GM12878 (cell line): ENCODE measurements at regions not wholly inside any gene's neighbourhood (a gene's known extent, or its start where the extent isn't known, plus 50 kb on each side); places are given as distances from the start of the nearest gene placed in this dataset.

Source experiments
- ATAC-seq: fragments of 200-7000 bp; cut with Tn5 transposase; 3 replicates; pipeline ENCODE4 v1.9.1; 2020; ENCODE audit warnings: mild to moderate bottlenecking, moderate library complexity
- BruUV-seq: library from RNA; stranded (reverse); fragments of 400-500 nt; replicated peaks from 2 replicates; lab custom pipeline; 2021; lab: Mats Ljungman, UMichigan
- CTCF ChIA-PET: fragments of 300-600 bp; sonication (Branson Sonifier 250); formaldehyde crosslinking; extraction: SDS; loops from one replicate; lab custom pipeline; 2021; ENCODE audit warnings: inconsistent platforms; lab: Yijun Ruan, JAX
- POLR2A ChIA-PET: fragments of 350-600 bp; formaldehyde crosslinking; extraction: SDS; loops from one replicate; lab custom pipeline; 2021; ENCODE audit warnings: inconsistent platforms; lab: Charles Lee
- RAD21 ChIA-PET: fragments of 300-600 bp; sonication (Branson Sonifier 250); formaldehyde crosslinking; loops from one replicate; lab custom pipeline; 2023; ENCODE audit warnings: antibody characterized with exemption; ENCODE audit not compliant: unreplicated experiment; lab: Charles Lee
- SMC1A ChIA-PET: fragments of 300-600 bp; sonication (Branson Sonifier 250); formaldehyde crosslinking; loops from one replicate; lab custom pipeline; 2023; ENCODE audit not compliant: unreplicated experiment, uncharacterized antibody; lab: Charles Lee
- DNase-seq: peaks from one replicate; pipeline ENCODE4 v3.0.0-alpha.2; 2011; ENCODE audit warnings: low read depth, low spot score
- FAIRE-seq: peaks from 3 replicates; lab custom pipeline; 2011; peaks lifted over from hg19 to GRCh38; lab: Jason Lieb, UNC
- H2AFZ ChIP-seq: 2 replicates; pipeline ENCODE4 v1.6.0; 2011; ENCODE audit warnings: low read depth, low read length, control low read depth; ENCODE audit not compliant: control insufficient read depth
- H3K27ac ChIP-seq: 2 replicates; pipeline ENCODE4 v1.5.1; 2011; ENCODE audit warnings: control low read depth; ENCODE audit not compliant: control insufficient read depth, insufficient read depth
- H3K27me3 ChIP-seq, 2 experiments: replicated peaks in 1 of 2; 2 replicates each; pipeline versions ENCODE4 v1.6.0 to v1.6.1; 2011; ENCODE audit warnings: low read length in 1 of 2; ENCODE audit not compliant: control insufficient read depth in 2 of 2, insufficient read depth in 2 of 2
- H3K36me3 ChIP-seq, 2 experiments: 2 replicates each; pipeline ENCODE4 v1.5.1; 2011; ENCODE audit warnings: low read length in 1 of 2; ENCODE audit not compliant: control insufficient read depth in 2 of 2, insufficient read depth in 2 of 2
- H3K4me1 ChIP-seq: 2 replicates; pipeline ENCODE4 v1.6.1; 2011; ENCODE audit warnings: mild to moderate bottlenecking, low read length, moderate library complexity, mixed read lengths; ENCODE audit not compliant: control insufficient read depth, insufficient read depth
- H3K4me2 ChIP-seq: 2 replicates; pipeline ENCODE4 v1.6.0; 2011; ENCODE audit warnings: control low read depth; ENCODE audit not compliant: control insufficient read depth, insufficient read depth
- H3K4me3 ChIP-seq: fragments of 200-600 bp; sonication (generic); 2 replicates; pipeline ENCODE4 v1.5.1; 2016
- H3K79me2 ChIP-seq: 2 replicates; pipeline ENCODE4 v1.6.0; 2011; ENCODE audit warnings: low read length; ENCODE audit not compliant: control insufficient read depth, insufficient read depth
- H3K9ac ChIP-seq: 2 replicates; pipeline ENCODE4 v1.8.0; 2011; ENCODE audit warnings: low read length, control low read depth, mixed read lengths; ENCODE audit not compliant: control insufficient read depth, insufficient read depth
- H3K9me3 ChIP-seq: replicated peaks from 3 replicates; pipeline ENCODE4 v1.5.1; 2011; ENCODE audit warnings: mild to moderate bottlenecking, low read length; ENCODE audit not compliant: control insufficient read depth, insufficient read depth
- H4K20me1 ChIP-seq: 2 replicates; pipeline ENCODE4 v1.6.0; 2011; ENCODE audit not compliant: control insufficient read depth, insufficient read depth
- ATF7 ChIP-seq: fragments of 450-650 bp; IDR thresholded peaks from 2 replicates; pipeline ENCODE4 v1.6.1; 2016; ENCODE audit warnings: low read depth, mild to moderate bottlenecking
- BCL3 ChIP-seq: IDR thresholded peaks from 2 replicates; pipeline ENCODE4 v1.6.1; 2011; ENCODE audit warnings: borderline replicate concordance, low read depth, mild to moderate bottlenecking, moderate library complexity, low read length; ENCODE audit not compliant: insufficient read depth, poor library complexity, severe bottlenecking
- BRCA1 ChIP-seq: IDR thresholded peaks from 2 replicates; pipeline ENCODE4 v1.6.1; 2011; ENCODE audit warnings: low read depth, low read length, improper control_type of control experiment
- CREB1 ChIP-seq: IDR thresholded peaks from 2 replicates; pipeline ENCODE4 v1.6.1; 2012; ENCODE audit warnings: low read depth, mild to moderate bottlenecking, inconsistent platforms
- HCFC1 ChIP-seq: fragments of 150-350 bp; IDR thresholded peaks from 2 replicates; pipeline ENCODE4 v1.6.1; 2014; ENCODE audit warnings: low read length
- KAT2A ChIP-seq: conservative IDR thresholded peaks from 2 replicates; pipeline ENCODE4 v1.6.1; 2011; ENCODE audit warnings: low read depth, low read length; ENCODE audit not compliant: control insufficient read depth
- LARP7 ChIP-seq: fragments of 450-650 bp; IDR thresholded peaks from 2 replicates; pipeline ENCODE4 v1.6.1; 2017; ENCODE audit warnings: mild to moderate bottlenecking
- MXI1 ChIP-seq: fragments of 150-350 bp; IDR thresholded peaks from 2 replicates; pipeline ENCODE4 v1.6.1; 2011; ENCODE audit warnings: low read depth, mild to moderate bottlenecking, inconsistent platforms, low read length, improper control_type of control experiment
- NFYB ChIP-seq: IDR thresholded peaks from 2 replicates; pipeline ENCODE4 v1.6.1; 2011; ENCODE audit warnings: low read depth, mild to moderate bottlenecking, low read length, improper control_type of control experiment, moderate library complexity; ENCODE audit not compliant: insufficient read depth
- RAD51 ChIP-seq: fragments of 450-650 bp; IDR thresholded peaks from 2 replicates; pipeline ENCODE4 v1.6.1; 2016; ENCODE audit warnings: moderate library complexity, mild to moderate bottlenecking, inconsistent platforms
- SKIL ChIP-seq: fragments of 450-650 bp; IDR thresholded peaks from 2 replicates; pipeline ENCODE4 v1.6.1; 2017; ENCODE audit warnings: mild to moderate bottlenecking, low read depth, inconsistent platforms; ENCODE audit not compliant: poor library complexity, severe bottlenecking
- STAT3 ChIP-seq: IDR thresholded peaks from 2 replicates; pipeline ENCODE4 v1.6.1; 2011; ENCODE audit warnings: low read depth, low read length, improper control_type of control experiment
- USF1 ChIP-seq: IDR thresholded peaks from 2 replicates; pipeline ENCODE4 v1.6.1; 2011; ENCODE audit warnings: borderline replicate concordance, low read depth, mild to moderate bottlenecking, moderate library complexity, mixed read lengths, low read length; ENCODE audit not compliant: insufficient read depth; ENCODE audit errors: extremely low read length
- ZBTB4 ChIP-seq: fragments of 450-650 bp; formaldehyde crosslinking; IDR thresholded peaks from 2 replicates; pipeline ENCODE4 v1.4.0; 2022; ENCODE audit warnings: mild to moderate bottlenecking, moderate library complexity
- ZNF207 ChIP-seq: fragments of 450-650 bp; IDR thresholded peaks from 2 replicates; pipeline ENCODE4 v1.6.1; 2014; ENCODE audit warnings: antibody characterized with exemption, mild to moderate bottlenecking, borderline replicate concordance
- ZNF217 ChIP-seq: fragments of 450-650 bp; IDR thresholded peaks from 2 replicates; pipeline ENCODE4 v1.6.1; 2017; ENCODE audit warnings: antibody characterized with exemption, mild to moderate bottlenecking
- WGBS: methylation state at CpG from one replicate; pipeline ENCODE4 v1.1.6; 2016; ENCODE audit warnings: low lambda C conversion rate; ENCODE audit not compliant: insufficient replicate concordance, insufficient coverage; ENCODE audit errors: missing lambda C conversion rate; 5-methylcytosine and 5-hydroxymethylcytosine counted together
- in situ Hi-C: fragments of 300-500 bp; cut with MboI; formaldehyde crosslinking; loops from 9 replicates; pipeline ENCODE4 v1.14.3; 2018; ENCODE audit warnings: mixed read lengths
- intact Hi-C: fragments of 100-400 bp; cut with micrococcal nuclease; formaldehyde crosslinking; loops from one replicate; pipeline ENCODE4 v1.14.2; 2022; ENCODE audit not compliant: unreplicated experiment

- TF ChIP-seq BCL3 (no peak), RAD51 (no peak), LARP7 (no peak), KAT2A (no peak)
Measured at GRCh38 chr14:85442996-85443395, 86.9 kb upstream of the FLRT2 start (continued).

GRCh38 chr14:85444635-85445034 lies 85.3 kb upstream of the FLRT2 start:
- FAIRE-seq = no peak
- no peaks in the 10 kb centered on the region for H3K27me3 ChIP-seq
- no peak overlapping the region for H3K27ac ChIP-seq
- no peak overlapping the region for H3K9ac ChIP-seq
- in situ Hi-C loops = no loop called here
- ChIA-PET SMC1A (no interaction called here), POLR2A (no interaction called here), RAD21 (no interaction called here), CTCF (no interaction called here)
- intact Hi-C loops = no loop called here
- no peak for ATAC-seq
- H4K20me1 ChIP-seq = no peaks in the 10 kb centered on the region
- 15% methylated on average over 3 of the region's 3 CpGs for WGBS
- no peaks in the 10 kb centered on the region for H3K79me2 ChIP-seq
- no peak for DNase-seq
- TF ChIP-seq HCFC1 = no peak
- no peak for TF ChIP-seq MXI1
- TF ChIP-seq USF1 = no peak
- TF ChIP-seq BRCA1 = no peak
- no peak for TF ChIP-seq CREB1
- no peak for TF ChIP-seq SKIL
- no peak for TF ChIP-seq ATF7
- TF ChIP-seq ZBTB4 (CRISPR knock-in tag) = no peak
- TF ChIP-seq ZNF217 = no peak
- no peak for TF ChIP-seq NFYB
- no peak for TF ChIP-seq STAT3
- TF ChIP-seq ZNF207 = no peak
- no peaks in the 10 kb centered on the region; the same call in 2 of the 3 replicates for H3K9me3 ChIP-seq
- no peaks in the 10 kb centered on the region for H3K36me3 ChIP-seq
- no peak overlapping the region for H3K4me3 ChIP-seq
- no peak overlapping the region for H2AFZ ChIP-seq
- H3K4me2 ChIP-seq = no peak overlapping the region
- no TSS peak for BruUV-seq
- H3K4me1 ChIP-seq = no peaks in the 10 kb centered on the region
